Astrocyte of the cerebellum (primary cell): ENCODE measurements at regions not wholly inside any gene's neighbourhood (a gene's known extent, or its start where the extent isn't known, plus 50 kb on each side); places are given as distances from the start of the nearest gene placed in this dataset.

Source experiments
- DNase-seq: peaks from one replicate; pipeline ENCODE4 v3.0.0-alpha.2; 2011; ENCODE audit warnings: low read depth
- H3K4me3 ChIP-seq: 2 replicates; pipeline ENCODE4 v1.5.1; 2011; ENCODE audit warnings: mild to moderate bottlenecking, low read depth, low read length, moderate library complexity
- CTCF ChIP-seq: IDR thresholded peaks from 2 replicates; pipeline ENCODE4 v1.5.1; 2012; ENCODE audit warnings: low read length, low read depth, moderate library complexity, mild to moderate bottlenecking; ENCODE audit errors: missing control alignments
- in situ Hi-C: cut with HindIII; loops from 2 replicates; pipeline ENCODE4 v1.10.0; 2017; ENCODE audit warnings: low sequenced_read_pairs

DNA sequence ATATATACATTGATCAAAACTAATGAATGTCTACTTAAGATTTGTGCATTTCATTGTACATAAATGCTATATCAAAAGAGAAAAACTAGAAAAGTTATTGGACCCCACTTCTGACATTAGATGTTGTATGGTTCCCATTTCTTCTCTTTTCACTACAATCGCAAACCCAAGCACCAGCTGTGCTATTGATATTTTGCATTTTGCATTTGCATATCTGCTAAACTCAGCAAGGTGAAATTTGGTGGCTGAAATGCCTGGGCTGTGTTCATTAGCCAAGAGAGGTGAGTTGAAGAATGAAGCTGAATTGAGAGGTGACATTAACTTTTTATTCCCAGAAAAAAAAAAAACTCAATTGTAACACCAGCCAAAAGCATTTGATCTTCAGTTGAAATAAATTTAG is 232.1 kb upstream of the TENT5A start:
- DNase-seq, result no peak
- TF ChIP-seq CTCF, result no peak
- no peak overlapping the region for H3K4me3 ChIP-seq
- in situ Hi-C loops, result no loop called here

GRCh38 chr6:81981812-81982211 is 229.3 kb upstream of the TENT5A start:
- TF ChIP-seq CTCF, result no peak
- in situ Hi-C loops, result no loop called here
- H3K4me3 ChIP-seq, result no peak overlapping the region
- no peak for DNase-seq

DNA sequence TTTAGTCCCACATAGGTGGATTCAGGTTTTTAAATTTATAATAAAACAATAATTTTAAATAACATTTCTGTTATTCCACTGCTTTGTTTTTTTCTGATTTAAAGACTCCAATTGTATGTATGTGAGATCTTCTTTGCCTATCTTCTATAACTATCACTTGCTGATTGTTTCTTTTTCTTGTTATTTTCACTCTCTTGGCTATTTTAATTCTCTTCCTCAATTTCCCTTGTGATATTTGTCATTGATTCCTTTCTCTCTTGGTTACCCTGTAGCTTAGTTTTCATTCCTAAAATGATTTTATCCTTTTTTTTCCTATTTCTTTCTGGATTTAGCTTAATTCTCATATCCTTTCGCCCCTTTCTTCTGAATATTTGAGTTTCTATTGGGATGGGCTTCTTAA is 227.3 kb upstream of the TENT5A start:
- no peak overlapping the region for H3K4me3 ChIP-seq
- DNase-seq, result no peak
- in situ Hi-C loops, result no loop called here
- TF ChIP-seq CTCF, result no peak

- no peak for TF ChIP-seq CTCF
- in situ Hi-C loops, result no loop called here
- DNase-seq, result no peak
- no peak overlapping the region for H3K4me3 ChIP-seq
Measured at GRCh38 chr6:81979329-81979728, 226.8 kb upstream of the TENT5A start.

DNA sequence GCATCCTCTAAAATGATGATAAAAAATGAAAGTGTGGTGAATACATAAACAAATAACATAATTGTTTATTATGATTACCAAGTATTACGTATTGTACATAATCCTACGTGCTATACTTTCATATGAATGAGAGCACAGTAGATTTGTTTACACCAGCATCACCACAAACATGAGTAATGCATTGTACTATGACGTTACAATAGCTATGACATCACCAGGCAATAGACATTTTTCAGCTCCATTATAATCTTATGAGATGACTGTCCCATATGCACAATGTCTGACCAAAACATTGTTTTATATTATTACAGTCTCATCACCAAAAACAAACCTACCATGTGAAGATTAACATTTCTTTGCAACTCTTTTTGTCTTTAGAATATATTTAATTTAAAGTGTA is 225.7 kb upstream of the TENT5A start:
- in situ Hi-C loops, result no loop called here
- TF ChIP-seq CTCF, result no peak
- no peak for DNase-seq
- no peak overlapping the region for H3K4me3 ChIP-seq

GRCh38 chr6:81977486-81977885 is 225.0 kb upstream of the TENT5A start:
- in situ Hi-C loops, result no loop called here
- no peak for DNase-seq
- no peak for TF ChIP-seq CTCF
- H3K4me3 ChIP-seq, result no peak overlapping the region

- in situ Hi-C loops, result no loop called here
Measured at GRCh38 chr6:81969814-81970213, 217.3 kb upstream of the TENT5A start.

More at GRCh38 chr6:81969814-81970213, 217.3 kb upstream of the TENT5A start:
- TF ChIP-seq CTCF, result no peak
- no peak for DNase-seq
- H3K4me3 ChIP-seq, result no peak overlapping the region
